GM19467 (cell line): ENCODE measurements at regions not wholly inside any gene's neighbourhood (a gene's known extent, or its start where the extent isn't known, plus 50 kb on each side); places are given as distances from the start of the nearest gene placed in this dataset.

Experiments used
- ATAC-seq: cut with Tn5 transposase; IDR thresholded peaks from one replicate; pipeline ENCODE4 v1.9.1; 2021; ENCODE audit warnings: mild to moderate bottlenecking, moderate library complexity; ENCODE audit not compliant: unreplicated experiment

DNA sequence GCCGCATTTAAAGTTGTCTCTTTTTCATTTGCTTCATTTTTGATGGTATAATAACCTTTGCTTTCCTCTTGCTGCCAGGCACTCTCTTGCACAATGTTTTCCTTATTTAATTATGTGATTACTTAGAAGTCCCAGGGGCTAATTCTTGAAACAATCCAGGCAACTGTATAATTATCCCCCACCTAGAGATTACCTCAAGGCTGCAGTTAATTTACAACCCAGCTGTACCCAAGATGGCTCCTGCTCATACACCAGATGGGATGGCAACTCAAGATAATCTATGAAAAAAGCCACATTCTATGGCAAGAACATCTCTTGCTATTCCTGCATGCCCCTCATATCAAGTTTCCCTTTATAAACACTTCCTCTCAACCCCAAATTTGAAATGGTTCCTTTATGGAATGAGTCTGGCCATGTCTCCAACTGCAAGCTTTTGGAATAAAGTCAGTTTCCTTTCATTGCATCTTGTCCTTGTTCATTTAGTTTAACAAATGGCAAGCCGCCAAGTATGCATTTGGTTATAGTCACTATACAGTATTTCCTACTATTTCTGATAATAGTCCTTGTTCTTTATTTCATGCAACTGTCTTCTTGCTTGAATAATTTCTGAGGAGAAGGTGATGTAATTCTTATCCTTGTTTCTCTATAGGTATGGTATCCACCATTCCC lies 1042.6 kb downstream of the PLA2G4A start:
- ATAC-seq, result no peak

DNA sequence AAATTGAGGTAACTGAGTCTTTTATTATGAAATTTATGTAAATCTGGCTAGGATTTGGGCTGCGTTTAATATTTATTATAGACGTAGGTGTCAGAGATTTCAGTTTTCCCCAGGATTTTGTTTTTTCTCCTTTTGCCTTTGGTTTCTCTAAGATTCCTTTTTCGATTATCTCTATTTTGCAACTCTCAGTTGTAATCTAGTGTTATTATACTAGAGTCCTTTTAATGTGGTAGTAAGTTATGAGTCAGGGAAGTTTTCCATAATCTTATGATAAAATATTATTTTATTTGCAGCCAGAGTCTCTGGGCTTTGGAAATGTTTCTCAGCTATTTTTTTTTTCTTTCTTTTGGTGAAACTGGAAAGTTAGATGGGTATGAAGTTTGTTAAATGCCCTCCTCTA lies 1043.8 kb downstream of the PLA2G4A start:
- no peak for ATAC-seq

DNA sequence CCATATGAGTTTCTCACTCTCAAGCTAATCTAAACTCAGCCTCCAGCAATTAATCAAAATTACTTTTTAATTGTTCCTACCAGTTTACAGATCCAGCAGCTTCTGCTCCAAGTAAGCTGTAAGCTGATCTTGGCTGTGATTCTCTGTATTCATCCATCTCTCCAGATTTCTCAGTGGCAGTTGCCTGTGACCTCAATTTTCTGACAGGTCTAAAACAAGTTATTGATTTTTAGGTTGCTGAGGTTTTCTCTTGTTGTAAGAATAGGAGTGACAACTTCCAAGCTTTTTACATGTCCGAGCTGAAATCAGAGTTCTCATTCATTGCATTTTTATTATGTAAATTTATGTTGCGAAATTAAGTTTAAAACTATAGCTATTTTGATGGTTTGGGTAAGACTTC lies 1044.4 kb downstream of the PLA2G4A start:
- ATAC-seq, result no peak

DNA sequence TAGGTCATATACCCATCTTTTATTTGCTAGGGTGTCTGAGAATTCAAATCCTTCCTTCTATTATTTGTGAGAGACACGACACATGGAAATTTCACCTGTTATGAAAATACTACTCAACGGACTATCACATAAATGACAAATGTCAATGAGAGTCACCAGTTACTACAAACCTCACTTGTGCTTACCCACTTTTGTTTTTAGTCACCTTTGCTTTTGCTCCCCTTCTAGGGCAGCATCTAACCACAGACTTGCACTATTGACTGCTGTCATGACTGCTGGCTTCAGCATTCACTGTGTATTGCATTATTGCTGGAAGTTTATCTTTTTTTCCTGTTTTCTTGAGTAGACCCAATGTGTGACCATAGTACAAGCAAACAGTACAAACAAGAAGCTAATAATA lies 1048.0 kb downstream of the PLA2G4A start:
- ATAC-seq, result no peak

DNA sequence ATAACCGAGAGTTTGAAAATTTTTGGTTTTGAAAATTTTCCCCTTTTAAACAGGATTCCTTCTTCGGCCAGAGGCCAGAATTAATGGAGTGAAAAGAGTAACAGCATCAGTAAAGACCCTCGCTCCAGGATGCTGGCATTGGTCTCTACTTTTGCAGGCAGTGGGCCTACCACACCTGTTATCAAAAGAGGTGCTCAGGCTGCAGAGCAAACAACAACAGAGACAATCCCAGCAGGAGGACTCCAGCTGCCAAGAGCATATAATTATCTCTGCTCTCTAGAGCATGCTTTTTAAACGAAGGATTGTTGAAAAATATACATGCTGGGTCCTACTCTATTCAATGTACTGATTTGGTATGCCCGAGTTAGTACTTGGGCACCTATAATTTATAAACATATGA lies 1048.5 kb downstream of the PLA2G4A start:
- no peak for ATAC-seq

DNA sequence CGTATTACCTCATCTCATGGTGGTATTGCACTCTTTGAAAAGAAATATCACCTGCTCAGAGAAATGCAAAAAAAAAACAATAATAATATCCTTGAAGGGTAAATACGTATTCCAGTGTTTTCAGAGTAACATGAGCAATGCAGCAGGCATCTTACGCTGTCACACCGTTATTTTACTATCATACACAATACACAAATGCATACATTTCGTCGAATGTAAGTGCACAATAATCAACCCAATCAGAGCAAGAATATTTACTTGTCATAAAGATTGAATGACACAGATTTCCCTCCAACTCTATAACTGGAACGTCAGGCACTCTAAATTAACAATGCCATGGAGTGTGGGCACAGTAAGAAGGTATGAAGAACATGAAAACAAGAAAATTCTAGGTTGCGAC lies 1050.1 kb downstream of the PLA2G4A start:
- ATAC-seq, result no peak

DNA sequence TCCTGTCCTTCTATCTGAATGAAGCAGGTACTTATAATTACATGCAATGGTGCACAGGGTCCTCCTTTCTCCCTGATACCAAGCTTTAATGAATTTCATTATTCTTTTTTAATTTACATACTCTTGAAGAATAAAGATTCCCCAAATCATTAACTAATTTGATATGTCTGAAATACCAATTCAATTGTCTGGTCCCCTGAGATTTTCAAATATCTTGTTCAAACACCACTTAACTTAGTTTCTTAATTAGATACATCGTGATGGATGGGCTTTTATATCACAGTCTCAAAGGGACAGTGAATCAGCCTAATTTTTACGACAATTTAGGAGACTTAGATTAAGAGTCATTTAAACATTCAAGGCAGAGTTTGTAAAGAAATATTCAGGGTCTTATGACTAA lies 1054.6 kb downstream of the PLA2G4A start:
- ATAC-seq, result no peak

DNA sequence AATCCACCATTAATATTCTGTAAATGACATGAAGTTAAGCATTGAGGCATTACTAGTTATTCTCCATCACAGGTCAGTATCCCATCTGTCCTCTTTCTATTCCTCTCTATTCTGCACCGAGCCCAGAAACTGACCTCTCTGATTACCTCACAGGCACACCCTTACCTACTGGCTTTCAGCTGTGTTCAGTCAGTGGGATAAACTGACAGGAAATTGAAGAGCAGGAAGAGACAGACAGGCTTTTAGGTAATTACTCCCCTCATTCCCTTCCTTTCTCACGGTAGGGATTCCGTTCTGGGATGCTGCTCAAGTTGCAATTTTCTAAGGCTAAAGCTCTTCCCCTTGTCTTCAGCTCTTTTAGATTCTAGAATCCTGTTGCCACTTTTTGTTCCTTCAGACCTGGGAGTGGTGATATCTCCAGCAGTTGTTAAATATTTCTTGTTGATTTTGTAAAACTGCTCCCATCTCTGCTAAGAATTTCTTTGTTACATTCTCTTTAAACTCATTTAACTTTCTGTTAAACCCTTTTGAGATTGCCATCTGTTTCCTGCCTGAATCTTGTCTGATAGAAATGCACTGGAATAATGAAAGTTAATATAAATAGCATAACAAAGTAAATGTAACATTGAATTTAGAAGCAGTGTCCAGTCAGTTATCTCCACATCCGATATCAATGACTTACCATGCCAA lies 1063.4 kb downstream of the PLA2G4A start:
- ATAC-seq, result no peak

DNA sequence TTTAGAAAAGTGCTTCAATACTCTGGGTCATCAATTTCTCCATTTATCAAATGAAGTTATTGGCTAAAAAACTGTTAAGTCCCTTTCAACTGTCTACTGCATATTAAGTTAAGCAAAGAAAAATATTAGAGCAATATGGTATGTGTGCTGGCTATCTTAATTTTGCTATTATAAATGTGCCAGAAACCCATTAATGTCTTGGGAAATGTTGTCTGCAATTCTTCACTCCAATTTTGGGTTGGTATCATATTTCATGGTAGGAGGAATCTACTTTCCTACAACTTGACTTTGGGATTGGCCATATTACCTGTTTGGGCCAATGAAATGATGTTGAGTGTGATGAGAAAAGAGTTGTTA lies 1063.9 kb downstream of the PLA2G4A start:
- no peak for ATAC-seq

DNA sequence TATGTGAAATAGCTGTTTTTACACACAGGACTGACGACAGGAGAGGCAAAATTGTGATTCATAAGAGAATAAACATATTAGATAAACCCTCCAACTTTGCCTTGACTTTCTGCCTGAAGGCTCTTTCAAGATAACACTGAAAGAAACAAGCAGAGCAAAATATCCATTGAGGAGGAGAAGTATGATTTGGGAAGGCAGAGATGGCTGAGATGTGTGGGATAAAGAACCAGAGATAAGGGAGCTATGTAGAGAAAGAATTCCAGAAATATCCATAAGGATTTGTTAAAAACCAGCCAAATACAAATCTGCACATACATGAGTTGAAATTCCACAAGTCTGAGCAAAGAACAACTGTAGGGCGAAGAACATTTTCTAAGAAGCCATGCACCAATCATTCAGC lies 1064.7 kb downstream of the PLA2G4A start:
- ATAC-seq, result no peak

DNA sequence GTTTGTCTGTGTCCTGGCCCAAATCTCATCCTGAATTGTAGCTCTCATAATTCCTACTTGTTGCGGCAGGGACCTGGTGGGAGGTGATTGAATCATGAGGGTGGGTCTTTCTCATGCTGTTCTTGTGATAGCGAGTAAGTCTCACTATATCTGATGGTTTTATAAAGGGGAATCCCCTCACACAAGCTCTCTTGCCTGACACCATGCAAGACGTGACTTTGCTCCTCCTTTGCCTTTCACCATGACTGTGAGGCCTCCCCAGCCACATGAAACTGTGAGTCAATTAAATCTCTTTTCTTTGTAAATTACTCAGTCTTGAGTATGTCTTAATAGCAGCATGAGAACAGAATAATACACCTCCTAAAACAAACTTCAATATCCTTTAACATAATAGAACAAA lies 1065.6 kb downstream of the PLA2G4A start:
- no peak for ATAC-seq

DNA sequence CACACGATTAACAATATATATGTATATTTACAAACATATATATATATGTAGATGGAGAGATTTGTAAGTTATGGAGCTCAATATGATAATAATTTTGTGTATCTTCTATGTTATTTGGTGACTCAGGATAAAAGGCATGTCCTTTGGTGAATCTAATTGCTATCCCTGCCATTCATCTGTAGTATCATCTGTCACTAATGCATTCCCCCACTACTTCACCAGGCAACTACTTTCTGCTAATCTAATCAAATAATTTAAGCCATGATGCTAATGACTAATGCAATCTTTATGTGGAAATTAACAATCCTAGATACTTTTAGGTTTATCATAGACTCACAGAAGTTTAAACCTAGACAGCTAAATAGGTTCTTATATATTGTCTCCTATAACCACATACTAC lies 1074.5 kb downstream of the PLA2G4A start:
- ATAC-seq, result no peak

DNA sequence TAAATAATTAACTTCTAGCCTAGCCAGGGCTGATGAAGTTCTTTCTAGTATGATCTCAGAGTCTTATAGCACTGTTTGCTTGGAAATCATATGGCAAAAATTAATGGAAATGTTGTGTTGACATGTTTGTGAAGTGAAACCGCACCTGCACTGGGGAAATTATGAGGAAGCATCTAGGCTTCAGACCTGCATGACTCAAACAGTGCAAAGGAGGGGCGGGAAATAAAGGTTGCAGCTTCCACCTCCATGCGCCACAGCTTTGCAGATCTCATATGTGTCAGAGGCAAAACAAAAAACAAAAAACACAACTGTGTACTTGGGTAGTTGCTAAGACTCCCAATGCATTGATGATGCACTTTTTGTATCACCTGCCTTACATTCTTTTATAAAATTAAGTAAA lies 1080.6 kb downstream of the PLA2G4A start:
- ATAC-seq, result no peak

DNA sequence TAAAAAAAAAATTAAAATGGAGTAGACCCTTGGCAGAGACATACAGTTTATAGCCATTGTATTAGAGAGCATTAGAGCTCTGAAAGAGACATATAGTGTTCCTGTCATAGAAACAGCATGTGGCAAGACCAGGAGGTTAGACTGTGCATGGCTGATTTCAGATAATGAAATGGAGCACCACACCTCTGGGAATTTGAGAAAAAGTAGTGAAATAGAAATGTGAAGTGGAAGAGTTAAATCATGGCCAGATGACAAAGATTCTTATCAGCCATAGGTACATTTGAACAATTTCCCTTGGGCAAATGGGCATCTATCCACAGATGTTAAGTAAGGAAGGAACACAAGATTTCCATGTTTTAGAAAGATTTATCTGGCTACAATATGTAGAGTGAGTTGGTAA lies 1083.1 kb downstream of the PLA2G4A start:
- ATAC-seq, result no peak

DNA sequence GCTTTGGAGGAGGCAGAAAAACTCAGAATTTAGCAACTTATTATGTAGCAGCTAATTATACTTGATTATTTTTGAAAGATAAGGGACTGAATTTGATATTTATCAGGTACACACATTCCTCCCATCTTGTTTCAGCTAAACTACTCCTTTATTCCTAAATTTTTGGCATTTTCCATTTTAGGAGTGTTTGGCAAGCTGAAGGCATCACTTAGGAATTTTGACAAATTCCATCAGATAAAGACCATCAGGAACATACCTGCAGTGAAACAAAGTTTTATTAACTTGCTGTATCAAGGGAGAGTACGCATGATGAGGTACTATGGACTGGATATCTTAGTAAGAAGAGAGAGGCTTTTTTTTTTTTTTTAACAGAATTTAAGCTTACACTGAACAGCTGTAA lies 1092.2 kb downstream of the PLA2G4A start:
- ATAC-seq, result no peak

DNA sequence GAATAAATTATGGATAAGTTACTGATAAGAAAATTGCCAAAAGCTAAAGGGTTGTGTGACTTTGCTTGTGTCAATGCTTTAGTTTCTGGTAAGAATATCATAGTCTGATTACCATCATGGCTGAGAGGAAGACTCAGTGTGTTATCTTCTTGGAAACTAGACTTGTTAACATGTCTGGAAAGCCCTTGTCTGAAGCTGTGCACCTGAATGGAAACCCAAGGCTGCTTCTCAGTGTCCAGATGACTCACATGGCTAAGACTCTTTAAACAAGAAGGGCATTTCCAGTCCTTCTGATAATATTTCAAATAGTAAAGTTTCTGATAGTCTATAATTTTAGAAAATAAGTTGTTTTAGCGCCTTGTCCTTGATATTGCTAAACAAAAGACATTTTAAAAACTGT lies 1092.7 kb downstream of the PLA2G4A start:
- no peak for ATAC-seq

DNA sequence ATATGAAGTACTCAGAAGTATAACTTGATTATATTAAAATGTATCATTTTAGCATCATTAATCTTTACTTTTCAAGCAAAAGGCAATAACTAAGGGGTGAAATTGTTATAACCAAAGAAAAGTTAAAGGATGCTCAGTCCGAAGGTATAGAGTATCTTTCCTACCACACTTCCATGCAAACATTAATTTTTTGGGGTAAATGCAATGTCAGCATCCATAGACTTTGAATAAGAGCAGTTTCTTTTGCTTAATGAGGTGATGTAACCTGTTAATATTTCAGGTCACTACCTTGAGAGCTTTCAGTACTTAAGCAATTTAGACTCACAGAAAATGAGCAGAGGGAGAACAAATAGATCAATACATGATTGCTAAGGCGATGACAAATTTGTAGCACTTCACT lies 1093.5 kb downstream of the PLA2G4A start:
- no peak for ATAC-seq

DNA sequence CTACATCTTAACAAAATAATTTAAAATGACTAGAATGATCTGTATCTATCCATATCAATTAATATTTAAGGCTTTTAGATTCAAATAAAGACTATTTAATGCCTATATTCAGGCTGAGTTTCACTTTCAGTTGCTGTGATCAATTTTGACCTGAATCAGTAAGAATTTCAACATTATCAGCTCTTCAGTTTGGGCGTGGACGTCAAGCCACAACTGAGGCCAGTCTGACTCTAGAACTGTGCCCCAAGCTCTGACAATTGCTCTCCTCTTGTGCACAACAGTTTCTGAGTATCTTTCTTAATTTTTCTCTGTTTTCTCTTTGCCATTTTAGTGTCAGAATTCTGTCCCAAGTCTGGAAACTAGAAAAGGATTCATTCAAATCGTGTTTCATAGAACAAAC lies 1095.5 kb downstream of the PLA2G4A start:
- ATAC-seq, result no peak

DNA sequence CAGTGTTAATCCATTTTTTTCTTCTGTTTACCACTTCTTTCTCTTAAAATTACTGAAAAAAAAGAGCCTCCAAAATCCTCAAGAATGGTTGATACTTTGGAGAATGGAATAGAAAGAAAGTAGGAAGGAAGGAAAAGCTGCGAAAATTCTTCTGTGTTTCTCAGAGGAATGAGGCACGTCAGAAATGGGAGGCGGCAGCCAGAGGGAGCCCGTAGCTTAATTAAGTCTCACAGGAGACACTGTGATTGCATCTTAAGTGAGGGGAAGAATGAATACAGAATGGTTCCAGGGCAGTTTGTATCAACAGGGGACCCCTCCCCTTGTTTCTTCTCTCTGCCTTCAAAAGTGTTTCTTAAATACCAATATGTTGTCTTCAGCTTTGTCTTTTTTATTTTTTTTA lies 1099.5 kb downstream of the PLA2G4A start:
- ATAC-seq, result peak; percentile 48

DNA sequence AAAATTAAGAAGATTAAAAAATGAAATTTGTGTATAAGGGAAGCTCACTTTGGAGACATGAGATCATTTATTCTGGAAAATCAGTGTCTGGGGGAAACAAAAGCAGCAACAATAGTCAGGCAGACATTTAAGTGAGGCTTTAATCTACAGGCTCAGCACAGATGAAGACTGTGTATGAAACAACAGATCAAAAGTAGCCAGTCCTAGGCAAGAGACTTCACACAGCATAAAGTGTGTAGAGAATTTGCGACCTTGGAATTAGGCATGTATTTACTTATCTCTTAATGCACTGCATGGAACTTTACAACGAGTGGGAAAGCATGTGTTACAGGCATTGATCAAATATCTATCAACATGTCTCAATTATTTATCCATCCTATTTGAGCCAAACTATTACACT lies 1099.9 kb downstream of the PLA2G4A start:
- no peak for ATAC-seq

DNA sequence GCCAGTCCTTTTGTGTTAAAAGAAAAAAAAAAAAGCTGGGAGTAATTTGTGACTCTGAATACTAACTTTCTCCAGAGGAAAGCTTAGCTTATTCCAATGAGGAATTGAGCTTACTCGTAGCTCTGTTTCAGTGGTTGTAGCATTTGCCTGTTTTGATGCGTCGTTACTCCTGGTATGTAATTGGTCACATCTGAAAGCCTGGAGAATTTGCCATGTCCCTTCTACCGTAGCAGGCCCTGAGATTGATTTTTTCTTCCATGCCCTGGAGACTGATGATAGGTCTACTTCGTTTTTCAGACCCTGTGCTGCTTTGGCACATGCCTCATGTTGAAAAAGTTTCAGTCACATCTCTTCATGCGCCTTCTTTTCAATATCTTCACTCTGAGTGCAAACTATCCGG lies 1103.0 kb downstream of the PLA2G4A start:
- ATAC-seq, result no peak

DNA sequence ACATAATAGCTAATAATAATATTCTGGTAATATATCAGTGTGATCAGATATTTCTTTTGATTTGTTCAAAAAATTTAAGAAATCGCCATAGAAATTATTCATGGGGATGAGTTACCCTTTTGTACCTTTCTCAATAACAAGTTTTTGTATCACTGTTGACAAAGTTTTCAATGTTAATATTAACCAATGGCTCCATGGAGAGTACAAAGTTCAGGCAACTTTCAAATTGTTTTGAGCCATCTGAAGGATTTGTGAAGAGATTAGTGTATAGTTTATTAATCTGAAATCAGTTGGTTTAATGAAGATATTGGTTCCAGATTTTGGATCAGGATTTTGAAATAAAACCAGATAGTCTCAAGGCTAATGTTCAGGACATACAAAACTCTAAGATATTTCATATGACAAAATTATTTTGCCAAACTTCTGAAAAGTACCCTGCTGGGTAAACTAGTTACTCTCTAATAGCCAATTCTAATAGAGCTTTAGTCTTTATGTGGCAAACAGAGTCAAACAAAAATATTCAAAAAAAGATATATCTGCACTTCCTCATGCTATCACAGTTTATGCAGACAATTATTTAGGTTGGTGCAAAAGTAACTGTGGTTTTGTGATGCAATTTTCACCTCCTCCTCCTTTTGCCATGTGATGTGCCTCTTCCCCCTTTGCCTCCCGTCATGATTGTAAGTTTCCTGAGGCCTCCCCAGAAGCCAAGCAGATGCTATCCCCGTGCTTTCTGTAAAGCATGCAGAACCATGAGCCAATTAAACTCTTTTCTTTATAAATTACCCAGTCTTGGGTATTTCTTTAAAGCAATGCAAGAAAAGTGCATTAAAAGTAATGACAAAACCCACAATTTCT lies 1105.0 kb downstream of the PLA2G4A start:
- no peak for ATAC-seq
